Effector CD8-positive, alpha-beta T cell (primary cell): ENCODE measurements at regions not wholly inside any gene's neighbourhood (a gene's known extent, or its start where the extent isn't known, plus 50 kb on each side); places are given as distances from the start of the nearest gene placed in this dataset.

ENCODE experiments used
- DNase-seq: peaks from one replicate; lab custom pipeline; 2025; lab: John Stamatoyannopoulos, UW

DNA sequence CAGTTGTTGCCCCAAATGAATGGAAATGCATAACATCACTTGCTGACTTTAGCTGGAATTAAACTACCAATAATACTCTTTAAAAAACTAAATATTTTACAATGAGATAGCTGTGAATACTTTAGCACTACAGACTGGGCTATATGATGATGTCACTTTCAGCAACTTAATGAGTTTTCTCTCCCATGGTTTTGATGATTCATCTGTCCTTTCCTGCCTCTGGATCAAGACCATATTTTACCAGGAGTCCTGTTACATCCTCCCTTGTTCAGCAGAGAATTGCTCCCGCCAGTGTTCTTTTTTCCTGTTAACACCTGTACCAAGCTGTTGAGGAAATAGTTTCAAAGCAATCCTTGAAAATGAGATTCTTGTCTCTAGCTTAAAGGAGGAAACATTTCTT lies 543.0 kb downstream of the SPRY1 start:
- DNase-seq, result no peak

DNA sequence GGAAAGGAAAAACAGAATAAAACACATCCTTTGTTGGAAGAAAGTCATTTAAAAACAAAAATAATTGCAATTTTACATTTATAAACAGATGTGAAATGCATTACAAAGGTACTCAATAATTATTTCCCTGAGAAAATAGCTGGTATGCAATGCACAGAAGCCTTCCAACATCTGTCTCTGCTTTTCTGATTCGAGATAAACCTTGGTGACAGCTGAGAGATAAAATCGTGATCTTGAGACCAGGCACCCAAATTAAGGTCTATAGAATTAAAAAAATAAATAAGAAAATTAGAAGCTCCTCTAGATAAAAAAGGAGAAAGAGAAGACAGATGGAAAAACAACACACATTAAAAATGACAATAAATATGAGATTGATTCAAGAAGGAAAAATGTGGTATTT lies 544.0 kb downstream of the SPRY1 start:
- DNase-seq, result no peak

DNA sequence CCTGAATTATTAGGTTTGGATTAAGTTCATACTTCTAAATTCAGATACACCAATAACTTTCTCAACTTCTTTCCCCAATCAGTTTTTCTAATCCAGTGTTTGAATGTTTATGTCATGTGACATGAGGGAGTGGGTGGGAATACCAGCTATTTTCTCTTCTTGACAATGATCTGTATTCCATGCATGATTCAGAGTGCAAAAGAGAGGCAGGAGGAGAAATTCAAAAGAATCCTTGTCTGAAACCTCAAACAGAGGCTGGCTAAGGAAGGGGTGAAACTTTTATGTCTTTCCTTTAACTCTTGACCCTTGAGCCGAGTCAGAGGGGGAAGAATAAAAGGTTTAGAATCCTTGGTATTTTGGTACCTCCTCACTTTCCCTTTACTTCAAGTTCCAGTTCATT lies 544.7 kb downstream of the SPRY1 start:
- DNase-seq, result no peak

DNA sequence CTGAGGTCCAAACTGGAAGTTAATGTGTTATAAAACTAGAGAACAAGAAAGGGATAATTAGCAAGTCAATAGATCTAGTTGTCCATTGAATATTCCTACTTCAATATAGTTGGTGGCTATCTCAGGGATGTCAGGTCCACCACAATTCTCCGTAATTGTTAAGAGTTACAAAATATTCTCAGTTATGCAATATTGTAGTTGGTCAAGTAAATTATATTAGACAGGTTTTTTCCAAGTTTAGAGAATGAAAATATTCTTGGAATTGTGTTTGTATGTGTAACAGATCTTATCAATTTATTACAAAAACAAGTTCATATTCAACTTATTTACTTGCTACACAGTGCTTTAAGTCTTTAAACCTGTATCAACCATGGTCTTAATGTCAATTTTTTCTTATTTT lies 547.4 kb downstream of the SPRY1 start:
- DNase-seq, result no peak

DNA sequence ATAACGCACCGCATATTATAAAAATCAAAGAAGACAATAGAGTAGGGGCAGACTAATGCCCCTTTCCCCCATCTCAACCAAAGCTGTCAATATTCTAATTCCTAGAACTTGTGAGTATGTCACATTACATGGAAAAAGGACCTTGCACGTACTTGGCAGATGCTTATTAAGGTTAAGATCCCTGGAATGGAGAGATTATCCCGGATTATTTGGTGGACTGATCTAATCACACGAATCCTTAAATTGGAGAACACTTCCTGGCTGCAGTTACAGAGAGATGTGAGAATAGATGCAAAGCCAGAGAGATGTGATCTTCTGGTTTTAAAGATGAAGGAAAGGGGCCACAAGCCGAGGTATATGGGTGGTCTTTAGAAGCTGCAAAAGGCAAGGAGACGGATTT lies 548.7 kb downstream of the SPRY1 start:
- no peak for DNase-seq

DNA sequence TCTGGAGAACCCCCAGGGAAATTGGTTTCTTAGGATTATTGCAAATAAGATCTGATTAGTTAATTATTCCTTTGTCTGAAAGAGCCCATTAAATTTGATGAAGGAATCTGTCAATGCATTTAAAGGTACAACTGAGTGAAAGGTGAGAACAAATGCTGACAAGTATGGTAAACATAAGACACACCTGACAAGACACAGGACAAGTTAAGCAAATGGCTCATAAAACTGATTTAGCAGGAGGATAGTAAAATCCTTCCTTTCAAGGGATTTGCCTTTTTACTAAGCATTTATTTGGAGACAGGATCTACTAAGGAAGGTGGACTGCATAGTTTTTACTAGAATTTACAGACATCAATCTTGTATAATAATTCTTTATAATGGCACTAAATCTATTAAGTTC lies 553.9 kb downstream of the SPRY1 start:
- no peak for DNase-seq

DNA sequence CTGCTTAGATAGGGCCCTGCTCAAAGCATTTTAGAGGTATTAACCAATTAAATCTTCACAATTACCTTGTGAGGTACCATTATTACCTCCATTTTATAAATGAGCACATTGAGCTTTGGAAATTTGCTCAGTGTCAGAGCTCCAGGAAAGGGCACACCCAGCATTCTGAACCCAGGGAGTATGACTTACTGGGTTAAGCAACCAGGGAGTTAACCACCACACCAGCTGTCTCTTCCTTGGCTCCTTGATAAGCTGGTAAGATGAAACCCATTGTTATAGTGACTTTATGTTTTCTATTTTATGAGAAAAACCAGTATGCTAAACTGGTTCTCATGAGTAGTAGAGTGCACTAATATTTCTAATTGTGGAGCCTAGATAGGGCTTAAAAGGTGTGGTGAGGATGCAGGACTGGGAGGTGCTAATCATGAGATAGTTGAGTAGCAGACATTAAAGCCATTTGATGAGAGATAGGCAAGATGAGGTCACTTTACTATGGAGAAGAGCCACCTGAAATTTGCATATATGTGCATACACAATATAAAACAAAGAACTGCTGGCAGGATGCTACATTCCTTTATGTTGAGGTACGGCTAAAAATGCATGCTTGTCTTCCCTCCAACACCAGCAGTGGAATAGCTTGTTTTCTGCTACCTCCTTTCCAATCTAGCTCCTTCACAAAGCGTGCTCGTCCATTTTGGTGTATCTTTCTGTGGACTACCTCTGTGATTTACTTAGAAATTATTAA lies 556.1 kb downstream of the SPRY1 start:
- DNase-seq, result no peak

DNA sequence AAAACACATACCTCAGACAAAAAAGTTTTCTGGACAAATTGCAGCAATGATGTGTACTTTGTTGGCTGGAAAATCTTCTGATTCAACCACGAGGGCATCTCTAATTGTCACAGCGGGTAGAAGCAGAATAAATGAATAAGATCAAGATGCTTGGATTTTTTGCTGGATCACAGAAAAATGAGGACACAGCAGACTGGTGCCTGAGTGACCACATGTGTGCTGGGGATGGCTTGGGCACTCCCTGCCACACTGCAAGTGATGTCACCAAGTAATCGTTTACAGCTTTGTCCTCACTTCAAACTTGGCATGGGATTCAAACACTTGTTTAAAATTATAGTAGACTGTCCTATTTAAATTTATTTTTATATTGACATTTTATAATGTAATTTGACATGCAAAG lies 557.0 kb downstream of the SPRY1 start:
- no peak for DNase-seq

DNA sequence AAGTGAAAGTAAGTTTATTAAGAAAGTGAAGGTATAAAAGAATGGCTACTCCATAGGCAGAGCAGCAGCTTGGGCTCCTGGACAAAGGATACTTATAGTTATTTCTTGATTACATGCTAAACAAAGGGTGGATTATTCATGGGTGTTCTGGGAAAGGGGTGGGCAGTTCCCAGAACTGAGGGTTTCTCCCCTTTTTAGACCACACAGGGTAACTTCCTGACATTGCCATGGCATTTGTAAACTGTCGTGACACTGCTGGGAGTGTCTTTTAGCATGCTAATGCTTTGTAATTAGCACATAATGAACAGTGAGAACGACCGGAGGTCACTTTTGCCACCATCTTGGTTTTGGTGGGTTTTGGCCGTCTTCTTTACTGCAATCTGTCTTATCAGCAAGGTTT lies 557.6 kb downstream of the SPRY1 start:
- DNase-seq, result no peak

DNA sequence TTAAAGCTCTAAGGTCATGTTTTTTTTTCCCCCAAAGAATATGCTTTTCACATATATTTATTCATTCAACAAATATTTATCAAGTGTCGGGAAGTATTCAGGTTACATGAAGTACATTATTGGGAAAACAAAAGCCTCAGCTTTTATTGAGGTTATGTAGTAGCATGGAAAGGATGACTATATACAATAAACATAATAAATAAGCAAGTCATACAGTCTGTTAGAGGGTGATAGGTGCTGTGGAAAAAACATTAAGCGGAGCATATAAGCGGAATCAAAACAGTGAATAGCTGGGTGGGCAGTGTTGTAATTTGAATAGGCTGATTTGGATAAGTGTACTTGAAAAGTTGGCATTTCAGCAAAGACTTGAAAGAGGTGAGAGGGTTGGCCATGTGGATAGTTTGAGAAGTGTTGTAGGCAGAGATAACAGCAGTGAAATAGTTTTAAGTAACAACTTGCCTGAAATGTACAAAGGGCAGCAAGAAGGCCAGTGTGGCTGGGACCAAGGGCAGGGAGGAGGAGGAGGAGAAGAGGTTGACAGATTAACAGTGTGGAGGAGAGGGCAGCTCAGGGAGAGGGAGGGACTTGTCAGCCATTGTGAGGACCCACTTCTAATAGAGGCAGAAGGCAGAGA lies 558.7 kb downstream of the SPRY1 start:
- no peak for DNase-seq

DNA sequence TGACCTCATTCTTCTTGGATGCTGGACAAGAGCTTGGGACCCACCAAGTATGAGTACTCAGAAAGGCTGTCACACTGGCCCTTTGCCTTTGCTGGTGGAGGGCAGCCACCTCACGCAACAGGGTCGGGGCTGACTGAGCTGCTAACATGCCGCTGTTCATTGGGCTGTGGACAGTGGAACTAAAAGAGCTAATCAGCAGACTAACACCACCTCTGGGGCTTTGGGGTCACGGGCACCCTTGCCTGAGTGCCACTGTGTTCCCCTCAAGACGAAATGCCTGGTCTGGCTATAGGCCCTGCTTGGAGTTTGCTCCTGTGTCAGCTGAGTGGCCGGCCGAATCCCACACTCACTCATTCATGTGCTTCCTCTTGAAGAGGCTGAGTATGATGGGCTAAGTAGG lies 559.6 kb downstream of the SPRY1 start:
- DNase-seq, result no peak

DNA sequence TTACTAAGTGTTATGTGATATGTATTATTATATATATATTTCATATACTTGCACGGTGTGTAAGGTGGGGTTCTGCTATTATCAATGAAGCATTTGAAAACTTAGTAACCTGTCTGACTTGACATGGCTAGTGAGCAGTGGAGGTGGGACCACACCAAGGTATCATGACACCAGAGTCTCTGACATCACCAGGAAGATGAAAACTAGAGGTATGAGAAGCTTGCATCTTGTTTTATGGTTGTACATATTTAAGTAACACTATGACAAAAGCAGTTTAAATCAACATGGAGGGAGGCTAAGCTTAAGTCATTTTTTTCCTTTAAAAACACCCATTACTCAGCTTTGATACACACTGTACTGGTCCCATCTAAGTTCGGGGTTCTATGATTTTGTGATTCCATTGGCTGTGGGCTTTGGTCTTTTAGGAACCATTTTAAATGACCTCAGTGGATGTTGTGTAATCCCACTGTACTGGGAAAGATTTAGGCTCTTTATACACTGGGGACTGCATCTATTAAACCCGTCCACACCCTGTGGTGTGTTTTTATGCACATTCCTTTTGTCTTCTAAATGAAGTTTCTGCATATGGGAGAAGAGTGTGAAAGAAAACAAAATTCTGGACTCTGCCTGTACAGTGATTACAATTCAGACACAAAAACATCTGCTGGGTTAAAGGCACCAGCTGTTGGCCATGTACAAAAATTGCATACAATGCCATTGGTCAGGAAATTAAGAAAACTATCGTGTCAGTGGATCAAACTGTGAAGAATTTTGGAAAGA lies 570.6 kb downstream of the SPRY1 start:
- no peak for DNase-seq

DNA sequence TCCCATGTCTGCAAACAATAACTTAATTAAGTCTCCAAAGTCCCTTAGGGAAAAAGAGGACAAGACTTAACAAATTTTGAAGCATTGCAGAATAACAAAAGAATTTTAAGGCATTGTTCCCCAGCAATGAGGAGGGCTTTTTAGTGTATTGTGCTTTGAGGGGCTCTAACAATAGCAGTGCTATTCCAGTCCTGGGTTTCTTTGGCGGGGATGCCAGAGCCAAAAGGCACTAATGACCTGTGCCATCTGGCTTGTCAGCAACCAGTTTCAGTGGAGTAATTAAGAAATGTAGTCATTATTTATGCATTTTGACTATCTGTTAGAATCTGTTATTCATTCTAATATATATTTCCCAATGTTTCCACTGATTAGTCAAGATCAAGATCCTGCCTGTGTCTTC lies 575.4 kb downstream of the SPRY1 start:
- no peak for DNase-seq

DNA sequence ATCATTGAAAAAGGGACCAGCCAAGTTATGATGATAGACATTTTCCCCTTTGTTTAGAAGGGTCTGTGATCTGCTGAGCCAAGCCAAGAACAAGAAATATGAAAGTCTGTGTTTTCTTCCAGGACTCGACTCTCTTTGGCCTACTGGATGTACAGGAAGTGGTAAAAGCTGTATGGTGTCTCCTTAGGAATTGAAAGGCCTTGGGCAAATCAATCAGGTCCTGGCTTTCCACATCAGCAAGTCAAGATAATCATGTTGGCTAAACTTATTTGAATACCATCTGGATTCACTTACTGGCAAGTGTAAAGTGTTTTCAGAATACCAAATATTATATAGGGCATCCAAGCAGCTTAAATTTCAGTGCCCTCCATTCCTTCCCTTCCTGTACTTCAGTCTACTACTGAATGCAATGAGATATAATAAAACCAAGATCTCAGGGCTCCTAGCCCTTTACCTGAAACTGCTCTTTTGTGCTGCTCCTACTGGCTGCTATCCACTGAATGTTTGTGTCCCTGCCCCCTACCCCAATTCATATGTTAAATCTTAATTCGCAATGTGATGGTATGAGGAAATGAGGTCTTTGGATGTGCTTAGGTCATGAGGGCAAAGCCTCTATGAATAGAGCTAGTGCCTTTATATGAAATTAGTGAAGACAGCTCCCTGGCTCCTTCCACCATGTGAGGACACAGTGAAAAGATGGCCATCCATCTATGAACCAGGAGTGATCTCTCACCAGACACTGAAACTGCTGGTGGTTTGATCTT lies 578.0 kb downstream of the SPRY1 start:
- DNase-seq, result no peak

DNA sequence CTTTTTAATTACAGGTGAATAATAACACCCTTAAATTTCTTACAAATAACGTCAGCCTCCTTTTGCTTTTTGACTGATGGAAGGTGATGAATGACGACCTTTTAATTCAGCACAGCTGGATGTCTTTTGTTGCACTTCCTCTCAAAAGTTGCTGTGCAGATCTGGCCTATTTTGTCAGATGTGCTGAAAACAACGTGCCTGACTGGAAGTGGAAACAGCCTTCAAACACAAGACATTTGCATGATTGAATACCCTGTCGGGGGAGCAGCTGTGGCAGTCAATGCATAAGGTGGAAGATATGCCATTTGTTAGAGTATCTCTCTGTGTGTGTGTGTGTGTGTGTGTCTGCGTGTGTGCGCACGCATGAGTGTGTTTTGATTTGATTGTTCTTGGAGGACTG lies 579.7 kb downstream of the SPRY1 start:
- no peak for DNase-seq

DNA sequence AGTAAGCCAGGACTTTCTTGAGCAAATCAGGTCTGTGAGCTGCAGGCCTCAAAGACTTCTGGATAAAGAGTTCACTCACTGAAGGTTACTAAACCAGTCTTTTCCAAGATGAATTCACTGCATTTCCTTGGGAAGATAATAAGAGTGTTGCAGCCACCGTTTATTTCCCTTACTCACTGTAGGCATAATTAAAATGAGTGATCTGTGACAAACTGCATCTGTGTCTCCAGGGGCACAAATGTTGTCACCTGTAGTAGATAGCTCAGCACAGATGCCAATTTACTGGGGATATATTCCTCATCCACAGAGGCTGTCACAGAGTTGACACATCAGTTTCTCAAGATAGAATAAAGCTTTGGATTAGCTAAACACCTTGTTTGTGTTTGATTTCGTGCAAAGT lies 580.2 kb downstream of the SPRY1 start:
- no peak for DNase-seq

DNA sequence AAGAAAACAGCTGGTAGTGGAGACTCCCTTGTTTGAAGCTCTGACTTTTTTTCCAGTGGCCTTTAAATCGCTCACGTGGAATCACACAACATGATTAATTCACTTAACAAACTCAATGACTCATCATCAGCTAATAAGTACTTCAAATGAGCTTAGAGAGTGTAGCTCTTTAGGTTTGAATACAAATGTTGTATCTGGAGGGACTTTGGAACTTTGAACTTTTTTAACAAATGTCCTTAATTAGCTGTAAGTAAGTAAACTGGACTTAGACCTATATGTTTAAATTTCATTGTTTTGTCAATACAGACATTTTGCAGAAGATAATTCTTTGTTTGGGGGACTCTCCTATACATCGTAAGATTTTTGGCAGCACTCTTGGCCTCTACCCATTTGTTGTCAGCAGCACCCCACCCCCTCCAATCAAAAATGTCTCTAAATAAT lies 581.1 kb downstream of the SPRY1 start:
- no peak for DNase-seq

DNA sequence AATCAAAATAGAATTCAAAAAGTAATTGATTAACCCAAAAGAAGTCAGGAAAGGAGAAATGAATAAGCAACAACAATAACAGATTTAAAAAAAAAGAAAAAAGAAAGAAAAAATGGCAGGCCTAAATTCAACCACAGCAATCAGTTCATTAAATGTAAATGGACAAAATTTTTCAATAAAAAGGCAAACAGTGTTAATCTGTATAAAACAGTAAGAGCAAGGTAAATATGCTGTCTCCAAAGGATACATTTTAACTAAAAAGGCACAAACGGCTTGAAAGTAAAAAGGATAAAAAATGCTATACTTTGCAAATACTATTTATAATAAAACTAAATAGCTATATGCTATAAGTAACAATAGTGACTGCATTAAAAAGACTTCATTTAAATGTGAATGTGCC lies 582.0 kb downstream of the SPRY1 start:
- DNase-seq, result no peak

DNA sequence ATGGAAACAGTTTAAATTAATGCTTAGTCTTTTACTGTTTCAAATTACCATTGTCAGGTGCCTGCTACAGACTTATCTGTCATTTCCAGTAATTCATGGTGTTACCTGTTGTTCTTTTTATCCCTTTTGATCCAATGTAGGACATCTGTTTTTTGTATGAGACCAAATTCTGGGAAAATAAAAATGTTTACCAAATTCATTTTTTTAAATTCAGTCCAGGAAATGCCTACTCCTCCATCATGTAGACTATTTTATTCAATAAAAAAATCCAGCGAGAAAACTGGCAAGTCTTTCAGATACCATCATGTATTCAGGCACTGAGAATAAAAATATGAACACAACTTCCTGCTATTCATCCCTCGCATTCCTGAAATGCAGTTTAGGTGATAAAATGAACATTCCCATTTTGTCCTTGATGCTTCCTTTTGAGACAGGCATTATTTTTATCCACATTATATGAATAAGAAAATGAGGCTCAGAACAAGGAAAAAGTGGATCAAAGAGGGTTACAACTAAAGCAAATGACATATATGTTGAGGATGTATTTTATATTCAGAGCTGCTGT lies 584.2 kb downstream of the SPRY1 start:
- DNase-seq, result no peak

DNA sequence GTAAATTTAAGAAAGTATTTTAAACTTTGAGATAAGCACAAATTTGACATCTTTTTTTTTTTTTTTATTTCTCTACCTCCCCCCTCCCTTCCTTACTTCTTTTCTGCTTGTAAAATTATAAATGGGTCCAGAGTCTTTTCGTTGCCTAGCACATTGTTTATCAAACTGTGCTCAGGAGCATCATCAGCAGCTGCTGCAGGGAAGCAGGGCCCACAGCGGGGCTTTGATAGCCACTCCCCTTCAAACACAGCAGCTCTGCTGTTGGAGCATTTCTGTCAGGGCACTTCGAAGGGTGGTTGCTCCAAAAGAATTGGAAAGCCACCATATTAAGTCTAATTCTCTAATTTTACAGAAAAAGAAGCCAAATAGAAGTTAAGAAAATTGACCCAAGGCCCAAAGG lies 588.3 kb downstream of the SPRY1 start:
- no peak for DNase-seq

DNA sequence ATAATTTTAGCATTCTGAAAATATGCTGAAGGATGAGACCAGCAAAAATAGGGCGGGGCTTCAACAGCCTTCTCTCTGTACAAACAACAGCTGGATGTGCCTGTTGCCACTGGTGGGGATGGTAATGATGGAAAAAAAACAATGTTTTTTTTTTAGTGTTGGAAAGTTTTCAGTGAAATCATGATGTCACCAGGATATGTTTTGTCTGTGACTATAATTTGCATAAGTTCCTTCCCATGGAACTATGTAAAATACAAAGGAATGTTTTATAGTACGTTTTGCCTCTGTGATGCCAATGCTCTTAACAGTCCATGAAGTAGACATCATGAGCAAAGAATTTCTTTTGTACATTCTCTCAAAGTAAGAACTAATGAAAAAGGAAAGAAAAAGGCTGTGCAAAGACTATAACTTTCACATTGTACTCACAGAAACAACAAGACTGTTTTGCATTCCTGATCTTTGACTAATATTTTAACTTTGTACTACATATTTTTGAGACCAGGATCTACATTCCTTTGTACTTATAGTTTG lies 589.7 kb downstream of the SPRY1 start:
- DNase-seq, result no peak

DNA sequence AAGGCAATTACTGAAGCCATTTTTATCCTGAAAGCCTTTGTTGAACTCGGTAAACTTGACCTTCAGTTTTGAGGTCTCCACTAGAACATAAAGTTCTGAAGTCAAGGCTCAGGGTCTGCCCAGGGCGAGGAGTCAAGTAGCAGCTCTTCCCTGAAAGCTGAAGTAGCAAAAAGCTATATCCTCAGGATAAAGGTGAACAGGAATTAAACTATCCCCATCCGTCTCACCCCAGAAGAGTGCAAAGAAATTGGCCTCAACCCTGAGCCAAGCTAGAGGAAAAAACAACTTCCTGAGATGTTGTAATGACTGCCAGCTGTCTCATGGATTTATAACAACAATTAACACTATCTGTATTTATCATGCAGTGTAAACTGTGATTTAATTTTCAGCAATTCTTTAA lies 590.8 kb downstream of the SPRY1 start:
- DNase-seq, result no peak
